C4-2B (cell line): ENCODE measurements at regions not wholly inside any gene's neighbourhood (a gene's known extent, or its start where the extent isn't known, plus 50 kb on each side); places are given as distances from the start of the nearest gene placed in this dataset.
"Not testable (repeated sequence)": the region's sequence is repeated elsewhere in the genome, so short reads cannot be mapped to it uniquely, and the experiment has no call there.

Experiments
- H3K27ac ChIP-seq: fragments of 450-650 bp; 2 replicates; pipeline ENCODE4 v1.5.1; 2017
- ZFX ChIP-seq: fragments of 450-650 bp; IDR thresholded peaks from 2 replicates; pipeline ENCODE4 v1.6.1; 2017
- TF ChIP-seq, protein P1 (sequence below): fragments of 450-650 bp; conservative IDR thresholded peaks from 2 replicates; pipeline ENCODE4 v1.5.1; 2017; ENCODE audit warnings: mild to moderate bottlenecking

DNA sequence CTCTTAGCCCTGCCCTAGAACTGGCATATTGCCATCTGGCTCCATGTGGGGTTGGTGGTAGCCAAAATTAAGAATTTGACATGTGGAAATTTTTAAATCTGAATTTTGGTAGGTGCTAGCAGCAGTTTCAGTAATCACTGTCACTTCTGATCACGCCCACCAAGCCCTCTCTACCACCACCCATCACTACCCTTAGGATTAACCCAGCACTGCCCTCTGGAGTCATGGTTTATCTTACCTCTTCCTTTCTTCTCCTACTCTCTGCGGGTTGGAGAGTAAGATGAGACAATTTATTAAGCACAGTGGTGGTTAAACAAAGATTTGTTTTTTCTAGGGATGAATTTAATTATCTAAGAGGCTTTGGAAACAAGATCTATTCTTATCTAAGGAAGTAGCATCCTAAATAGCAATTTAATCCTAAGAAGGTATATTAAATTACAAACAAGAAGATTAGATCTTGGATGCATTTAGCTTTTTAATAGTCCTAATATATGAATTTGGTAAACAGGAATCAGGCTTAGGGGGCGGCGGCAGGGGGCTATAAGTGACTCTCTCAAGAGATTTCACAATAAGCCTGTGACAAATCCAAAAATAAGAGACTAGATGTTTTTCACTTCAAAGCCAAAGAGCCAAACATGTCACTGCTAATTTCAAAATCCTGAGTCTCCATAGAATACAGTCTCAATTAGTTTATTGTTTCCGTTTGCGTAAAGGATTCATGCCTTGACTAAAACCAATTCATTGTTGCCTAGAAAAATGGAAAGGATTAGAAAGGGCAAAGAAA lies 498.4 kb upstream of the UBE2E2 start:
- no peak overlapping the region for H3K27ac ChIP-seq
- no peak for TF ChIP-seq ZFX
- TF ChIP-seq, protein P1, sequence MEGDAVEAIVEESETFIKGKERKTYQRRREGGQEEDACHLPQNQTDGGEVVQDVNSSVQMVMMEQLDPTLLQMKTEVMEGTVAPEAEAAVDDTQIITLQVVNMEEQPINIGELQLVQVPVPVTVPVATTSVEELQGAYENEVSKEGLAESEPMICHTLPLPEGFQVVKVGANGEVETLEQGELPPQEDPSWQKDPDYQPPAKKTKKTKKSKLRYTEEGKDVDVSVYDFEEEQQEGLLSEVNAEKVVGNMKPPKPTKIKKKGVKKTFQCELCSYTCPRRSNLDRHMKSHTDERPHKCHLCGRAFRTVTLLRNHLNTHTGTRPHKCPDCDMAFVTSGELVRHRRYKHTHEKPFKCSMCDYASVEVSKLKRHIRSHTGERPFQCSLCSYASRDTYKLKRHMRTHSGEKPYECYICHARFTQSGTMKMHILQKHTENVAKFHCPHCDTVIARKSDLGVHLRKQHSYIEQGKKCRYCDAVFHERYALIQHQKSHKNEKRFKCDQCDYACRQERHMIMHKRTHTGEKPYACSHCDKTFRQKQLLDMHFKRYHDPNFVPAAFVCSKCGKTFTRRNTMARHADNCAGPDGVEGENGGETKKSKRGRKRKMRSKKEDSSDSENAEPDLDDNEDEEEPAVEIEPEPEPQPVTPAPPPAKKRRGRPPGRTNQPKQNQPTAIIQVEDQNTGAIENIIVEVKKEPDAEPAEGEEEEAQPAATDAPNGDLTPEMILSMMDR: peak; percentile 15; the same call in 1 of the 2 replicates

DNA sequence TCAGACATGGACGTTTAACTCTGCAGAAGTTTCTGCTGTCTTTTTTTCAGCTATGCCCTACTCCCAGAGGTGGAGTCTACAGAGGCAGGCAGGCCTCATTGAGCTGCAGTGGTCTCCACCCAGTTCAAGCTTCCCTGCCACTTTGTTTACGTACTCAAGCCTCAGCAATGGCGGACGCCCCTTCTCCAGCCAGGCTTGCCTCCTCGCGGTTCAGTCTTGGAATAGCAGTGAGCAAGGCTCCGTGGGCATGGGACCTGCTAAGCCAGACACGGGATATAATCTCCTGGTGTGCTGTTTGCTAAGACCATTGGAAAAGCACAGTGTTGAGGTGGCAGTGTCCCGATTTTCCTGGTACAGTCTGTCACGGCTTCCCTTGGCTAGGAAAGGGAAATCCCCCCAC lies 496.2 kb upstream of the UBE2E2 start:
- H3K27ac ChIP-seq: not testable (repeated sequence)

DNA sequence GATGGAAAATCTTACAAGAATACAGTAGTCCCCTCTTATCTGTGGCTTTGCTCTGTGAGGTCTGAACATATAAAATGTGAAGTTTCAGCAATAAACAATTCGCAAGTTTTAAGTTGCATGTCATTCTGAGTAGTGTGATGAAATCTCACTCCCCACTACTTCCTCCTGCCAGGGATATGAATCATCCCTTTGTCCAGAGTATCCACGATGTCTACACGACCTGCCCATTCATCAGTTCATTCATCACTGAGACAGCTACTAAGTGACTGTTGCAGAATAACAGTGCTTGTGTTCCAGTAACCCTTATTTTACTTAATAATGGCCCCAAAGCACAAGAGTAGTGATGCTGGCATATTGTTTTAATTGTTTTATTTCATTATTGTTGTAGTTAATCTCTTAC lies 489.2 kb upstream of the UBE2E2 start:
- TF ChIP-seq ZFX: no peak
- TF ChIP-seq, protein P1: no peak
- H3K27ac ChIP-seq: no peak overlapping the region

DNA sequence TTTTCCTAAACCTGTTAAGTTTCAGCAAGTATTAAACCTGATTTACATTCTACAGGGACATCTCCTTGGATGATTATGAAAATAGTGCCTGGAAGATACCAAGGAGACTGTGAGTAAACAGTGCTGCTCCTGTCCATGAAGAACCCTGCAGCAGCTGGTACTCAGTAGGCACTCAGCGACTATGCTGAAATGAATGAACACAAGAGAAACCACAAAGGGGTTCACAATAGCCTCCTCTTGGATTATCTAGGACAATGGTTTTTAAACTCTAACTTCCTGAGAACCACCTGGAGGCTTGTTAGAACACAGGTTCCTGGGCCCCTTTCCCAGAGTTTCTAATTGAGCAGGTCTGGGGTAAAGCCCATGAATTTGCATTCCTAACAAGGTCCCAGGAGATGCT lies 488.4 kb upstream of the UBE2E2 start:
- no peak overlapping the region for H3K27ac ChIP-seq
- TF ChIP-seq, protein P1: no peak
- no peak for TF ChIP-seq ZFX

DNA sequence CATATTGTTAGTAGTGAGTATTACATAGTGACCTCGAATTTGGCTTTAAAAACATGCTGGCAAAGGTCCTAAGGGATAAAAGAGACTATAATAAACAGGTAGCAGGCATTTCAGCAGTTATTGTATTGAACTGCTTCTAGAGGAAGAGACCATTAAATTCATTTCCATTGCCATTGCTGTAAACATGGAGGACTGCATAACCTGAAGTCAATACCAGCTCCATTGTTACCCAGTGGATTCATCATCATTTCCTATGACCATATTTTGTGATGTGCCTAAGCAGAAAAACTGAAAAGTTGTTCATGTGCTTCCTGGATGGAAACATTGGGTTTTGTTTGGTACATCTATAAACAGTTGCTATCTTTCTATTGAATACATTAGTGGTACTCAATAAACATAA lies 482.5 kb upstream of the UBE2E2 start:
- TF ChIP-seq ZFX: no peak
- TF ChIP-seq, protein P1: no peak
- no peak overlapping the region for H3K27ac ChIP-seq

DNA sequence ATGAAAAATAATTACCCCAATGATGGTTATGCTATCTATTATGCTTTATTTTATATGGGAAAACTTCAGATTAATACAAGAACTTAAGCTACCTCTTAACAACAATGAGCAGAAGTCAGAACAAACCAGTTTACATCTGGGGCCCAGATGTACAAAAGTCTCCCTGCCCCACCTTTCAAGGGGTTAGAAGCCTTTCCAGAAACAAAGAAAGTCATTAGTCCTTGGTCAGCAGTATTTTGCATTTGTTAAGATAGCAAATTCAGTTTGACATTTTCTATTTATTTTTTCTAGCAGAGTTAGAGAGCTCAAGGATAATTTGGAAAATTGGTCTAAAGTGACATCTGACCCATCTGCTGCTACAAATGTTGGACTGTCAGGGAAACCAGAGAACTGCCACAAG lies 478.7 kb upstream of the UBE2E2 start:
- no peak overlapping the region for H3K27ac ChIP-seq
- TF ChIP-seq, protein P1: no peak
- no peak for TF ChIP-seq ZFX

DNA sequence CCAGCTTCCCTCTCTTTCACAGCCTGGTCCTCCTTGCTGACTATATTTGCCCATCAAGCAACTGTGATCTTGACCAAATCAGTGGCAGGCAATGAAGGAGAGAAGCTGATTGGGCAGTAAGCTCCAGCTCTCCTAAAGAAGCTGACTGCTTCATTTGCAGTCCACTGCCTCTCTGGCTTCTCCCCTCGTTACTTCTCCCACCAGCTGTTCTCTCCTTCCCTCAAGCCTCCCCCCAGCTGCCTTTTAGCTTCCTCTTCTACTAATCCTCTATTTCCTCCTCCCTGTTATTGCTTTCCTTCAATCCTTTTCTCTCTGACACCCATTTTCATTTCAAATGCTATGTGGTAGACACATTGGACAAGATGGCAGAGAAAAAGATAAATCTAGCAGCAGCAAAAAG lies 474.7 kb upstream of the UBE2E2 start:
- no peak for TF ChIP-seq ZFX
- TF ChIP-seq, protein P1: no peak
- no peak overlapping the region for H3K27ac ChIP-seq

DNA sequence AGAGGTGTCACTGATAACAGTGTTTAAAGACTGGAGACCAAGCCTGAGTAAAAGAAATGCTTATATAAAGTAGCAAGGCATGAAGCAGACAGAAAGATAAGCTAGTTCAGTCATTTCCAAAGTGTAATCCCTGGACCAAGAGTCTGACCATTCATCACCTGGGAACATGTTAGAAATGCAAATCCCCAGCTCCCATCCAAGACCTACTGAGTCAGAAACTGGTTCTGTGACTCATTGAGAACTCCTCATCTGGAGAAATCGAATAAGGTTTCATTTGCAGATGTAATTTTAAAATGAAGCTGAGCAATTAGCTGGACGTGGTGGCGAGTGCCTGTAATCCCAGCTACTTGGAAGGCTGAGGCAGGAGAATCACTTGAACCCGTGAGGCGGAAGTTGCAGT lies 473.9 kb upstream of the UBE2E2 start:
- TF ChIP-seq ZFX: no peak
- TF ChIP-seq, protein P1: no peak
- no peak overlapping the region for H3K27ac ChIP-seq
